Aorta (tissue), 5 donors: ENCODE measurements at regions not wholly inside any gene's neighbourhood (a gene's known extent, or its start where the extent isn't known, plus 50 kb on each side); places are given as distances from the start of the nearest gene placed in this dataset.

Source experiments
- ATAC-seq: fragments of 200-7000 bp; cut with Tn5 transposase; one replicate; pipeline ENCODE4 v1.9.1; 2022; ENCODE audit warnings: moderate library complexity; ENCODE audit not compliant: low FRiP score
- DNase-seq, 2 donors: peaks; one replicate each; pipeline ENCODE4 v3.0.0-alpha.2; 2020
- H3K27ac ChIP-seq, 2 donors: one replicate each; pipeline ENCODE4 v1.5.1; 2013; ENCODE audit warnings: low read length in 2 of 2, mild to moderate bottlenecking in 2 of 2, moderate library complexity in 2 of 2, control low read depth in 1 of 2, inconsistent platforms in 1 of 2, low read depth in 1 of 2
- H3K27me3 ChIP-seq, 2 donors: one replicate each; pipeline ENCODE4 v1.6.1; 2013; ENCODE audit warnings: control low read depth in 1 of 2, low read length in 1 of 2, mild to moderate bottlenecking in 1 of 2, moderate library complexity in 1 of 2; ENCODE audit not compliant: insufficient read depth in 2 of 2, control insufficient read depth in 1 of 2
- H3K36me3 ChIP-seq, 2 donors: one replicate each; pipeline ENCODE4 v1.6.1; 2013; ENCODE audit warnings: control low read depth in 1 of 2, low read length in 1 of 2, mild to moderate bottlenecking in 1 of 2; ENCODE audit not compliant: insufficient read depth in 2 of 2, control insufficient read depth in 1 of 2
- H3K4me1 ChIP-seq, 2 donors: one replicate each; pipeline ENCODE4 v1.6.1; 2013; ENCODE audit warnings: low read length in 2 of 2, control low read depth in 1 of 2, mild to moderate bottlenecking in 1 of 2, moderate library complexity in 1 of 2; ENCODE audit not compliant: insufficient read depth in 2 of 2, control insufficient read depth in 1 of 2
- H3K4me3 ChIP-seq, 2 donors: one replicate each; pipeline ENCODE4 v1.5.1; 2013; ENCODE audit warnings: low read length in 2 of 2, control low read depth in 1 of 2, mild to moderate bottlenecking in 1 of 2
- H3K9me3 ChIP-seq: one replicate; pipeline ENCODE4 v1.6.1; 2013; ENCODE audit warnings: mild to moderate bottlenecking, low read length; ENCODE audit not compliant: control insufficient read depth
- WGBS, 2 donors: extraction: QIAGEN DNeasy Blood & Tissue Kit; methylation state at CpG; one replicate each; pipeline ENCODE4 v1.1.7; 2013; 5-methylcytosine and 5-hydroxymethylcytosine counted together
- intact Hi-C, 2 donors: fragments of 100-400 bp; cut with DNase I; formaldehyde crosslinking; loops; one replicate each; pipeline versions ENCODE4 v1.14.2 to v1.15.0; 2022
- donor health status: healthy with polysubstance abuse.
- donor health status: Bipolar disorder and iron deficiency.
- donor health status: DM: no; HTN: no; CAD: no.
- donor health status: DM: no; HTN: no; CAD: no.
- donor health status: DM: yes; HTN: yes; CAD: no.

- ATAC-seq (no peak), DNase-seq (no peak)
- intact Hi-C loops, result loop anchor here in 1 of 2 donors (5.0 to 10.0 kb wide), 2 partner anchors 767 to 840 kb away; partner anchors contain the start of gene CCL20
- Histone ChIP-seq H3K36me3 (no peaks in the 10 kb centered on the region), H3K9me3 (no peaks in the 10 kb centered on the region), H3K4me1 (peaks cover 0 to under 1% of the 10 kb centered on the region in 2 donors), H3K27ac (no peak overlapping the region), H3K27me3 (no peaks in the 10 kb centered on the region), H3K4me3 (no peak overlapping the region)
- WGBS, 2 donors, result 91 to 93% methylated on average over 2 of the region's 2 CpGs
Observed at GRCh38 chr2:228654707-228655106, 473.2 kb upstream of the SPHKAP start.

- ATAC-seq (no peak), DNase-seq (no peak)
- Histone ChIP-seq H3K4me3 (no peak overlapping the region), H3K9me3 (no peaks in the 10 kb centered on the region), H3K27ac (no peak overlapping the region), H3K27me3 (no peaks in the 10 kb centered on the region), H3K4me1 (no peaks in the 10 kb centered on the region), H3K36me3 (no peaks in the 10 kb centered on the region)
- intact Hi-C loops, result loop anchor here in 1 of 2 donors (10.0 kb wide), 1 partner anchor 839 kb away; the partner anchor contains the start of gene CCL20
- WGBS, 2 donors, result 33 to 36% methylated on average over 4 of the region's 4 CpGs
Observed at GRCh38 chr2:228653884-228654283, 472.4 kb upstream of the SPHKAP start.

DNA sequence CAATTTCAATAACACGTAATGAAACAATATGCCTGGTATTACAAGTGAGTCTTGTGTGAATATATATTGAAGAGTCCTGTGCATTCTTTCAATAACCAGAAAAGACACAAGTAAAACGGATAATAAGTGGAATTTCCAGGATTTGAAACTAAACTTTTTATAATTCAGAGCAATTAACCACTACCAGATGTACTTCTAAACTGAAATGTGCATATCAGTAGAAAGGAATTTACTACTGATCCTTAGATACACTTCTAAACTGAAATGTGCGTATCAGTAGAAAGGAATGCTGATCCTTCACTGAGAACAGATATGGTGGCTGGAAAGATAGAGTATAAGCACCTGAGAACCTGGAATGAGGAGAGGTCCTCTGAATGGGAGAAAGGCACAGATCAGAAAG, 470.9 kb upstream of the SPHKAP start:
- Histone ChIP-seq H3K27me3 (no peaks in the 10 kb centered on the region), H3K27ac (no peak overlapping the region), H3K36me3 (no peaks in the 10 kb centered on the region), H3K4me1 (no peaks in the 10 kb centered on the region), H3K9me3 (no peaks in the 10 kb centered on the region), H3K4me3 (no peak overlapping the region)
- intact Hi-C loops, result loop anchor here in 1 of 2 donors (10.0 kb wide), 1 partner anchor 838 kb away; the partner anchor contains the start of gene CCL20
- ATAC-seq, result no peak
- 58 to 70% methylated on average over 3 of the region's 3 CpGs for WGBS, 2 donors
- no peak for DNase-seq

GRCh38 chr2:228649876-228650275, 468.4 kb upstream of the SPHKAP start:
- no peaks in the 10 kb centered on the region for H3K36me3 ChIP-seq
- intact Hi-C loops, result loop anchor here in 1 of 2 donors (10.0 kb wide), 1 partner anchor 835 kb away; the partner anchor contains the start of gene CCL20
- H3K9me3 ChIP-seq, result no peaks in the 10 kb centered on the region
- ATAC-seq, result no peak
- H3K4me3 ChIP-seq, result no peak overlapping the region
- no peaks in the 10 kb centered on the region for H3K27me3 ChIP-seq
- no peak for DNase-seq
- WGBS, 2 donors, result 19 to 38% methylated on average over 2 of the region's 2 CpGs
- no peaks in the 10 kb centered on the region for H3K4me1 ChIP-seq
- H3K27ac ChIP-seq, result no peak overlapping the region

GRCh38 chr2:228649447-228649846, 468.0 kb upstream of the SPHKAP start:
- no peaks in the 10 kb centered on the region for H3K36me3 ChIP-seq
- H3K27me3 ChIP-seq, result no peaks in the 10 kb centered on the region
- DNase-seq (no peak), ATAC-seq (no peak)
- H3K4me1 ChIP-seq, result no peaks in the 10 kb centered on the region
- no peak overlapping the region for H3K4me3 ChIP-seq
- no peaks in the 10 kb centered on the region for H3K9me3 ChIP-seq
- intact Hi-C loops, result no loop called here
- WGBS, 2 donors, result 19 to 23% methylated on average over 2 of the region's 2 CpGs
- no peak overlapping the region for H3K27ac ChIP-seq

DNA sequence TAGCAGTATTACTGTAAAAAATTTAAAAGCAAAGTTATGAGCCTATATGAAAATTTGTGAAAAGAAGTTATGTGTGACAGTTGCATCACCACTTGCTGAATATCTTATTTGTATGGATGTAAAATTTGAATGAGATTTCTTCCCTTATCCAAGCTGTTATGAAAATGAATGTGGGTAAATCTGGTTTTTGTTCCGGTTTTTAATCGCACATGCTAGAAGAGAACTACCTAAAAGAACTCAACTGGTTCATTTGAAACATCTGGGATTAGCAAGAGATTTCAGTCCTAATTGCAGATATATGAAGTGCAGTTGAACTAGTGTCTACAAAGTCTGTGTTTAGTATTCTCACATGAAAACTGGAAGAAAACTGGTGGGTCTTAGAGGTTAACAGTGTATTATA, 467.1 kb upstream of the SPHKAP start:
- intact Hi-C loops, result no loop called here
- H3K9me3 ChIP-seq, result no peaks in the 10 kb centered on the region
- H3K4me3 ChIP-seq, result no peak overlapping the region
- H3K27ac ChIP-seq, result no peak overlapping the region
- DNase-seq, result no peak
- WGBS, 2 donors, result 89 to 97% methylated on average over 2 of the region's 2 CpGs
- no peak for ATAC-seq
- no peaks in the 10 kb centered on the region for H3K36me3 ChIP-seq
- no peaks in the 10 kb centered on the region for H3K27me3 ChIP-seq
- H3K4me1 ChIP-seq, result no peaks in the 10 kb centered on the region

- H3K27ac ChIP-seq, result no peak overlapping the region
- H3K4me1 ChIP-seq, result no peaks in the 10 kb centered on the region
- no peaks in the 10 kb centered on the region for H3K27me3 ChIP-seq
- ATAC-seq (no peak), DNase-seq (no peak)
- 87 to 88% methylated on average over 1 of the region's 1 CpG for WGBS, 2 donors
- intact Hi-C loops, result no loop called here
- no peaks in the 10 kb centered on the region for H3K9me3 ChIP-seq
- H3K36me3 ChIP-seq, result no peaks in the 10 kb centered on the region
- no peak overlapping the region for H3K4me3 ChIP-seq
Observed at GRCh38 chr2:228646061-228646460, 464.6 kb upstream of the SPHKAP start.

DNA sequence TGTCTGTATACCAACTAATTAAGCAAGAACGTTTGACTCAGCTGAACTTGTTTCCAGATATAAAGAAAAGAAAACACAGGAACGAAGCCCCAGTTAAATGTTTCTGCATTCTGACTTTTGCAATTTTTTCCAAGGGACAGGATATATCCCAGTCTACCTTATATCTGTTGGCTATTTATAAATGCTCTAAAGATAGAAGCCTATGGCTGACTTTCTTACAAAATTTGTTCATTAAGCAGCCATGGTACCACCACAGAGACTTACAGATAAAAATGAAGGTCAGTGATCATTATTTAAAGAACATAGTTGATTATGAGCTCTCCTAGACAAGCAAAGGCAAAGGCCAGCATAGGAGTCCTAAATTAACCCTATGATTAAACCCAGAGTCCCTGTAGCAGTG, 462.7 kb upstream of the SPHKAP start:
- no peak overlapping the region for H3K27ac ChIP-seq
- 14 to 17% methylated on average over 2 of the region's 2 CpGs for WGBS, 2 donors

GRCh38 chr2:228642861-228643260, 461.4 kb upstream of the SPHKAP start:
- ATAC-seq, result no peak
- Histone ChIP-seq H3K9me3 (no peaks in the 10 kb centered on the region), H3K4me1 (no peaks in the 10 kb centered on the region), H3K27ac (no peak overlapping the region), H3K36me3 (no peaks in the 10 kb centered on the region), H3K27me3 (no peaks in the 10 kb centered on the region), H3K4me3 (no peak overlapping the region)
- DNase-seq, result no peak
- WGBS, 2 donors, result 81 to 87% methylated on average over 2 of the region's 2 CpGs
- intact Hi-C loops, result no loop called here

More for the DNA sequence above, 462.7 kb upstream of the SPHKAP start:
- intact Hi-C loops, result no loop called here
- Histone ChIP-seq H3K27me3 (no peaks in the 10 kb centered on the region), H3K36me3 (no peaks in the 10 kb centered on the region), H3K4me3 (no peak overlapping the region), H3K4me1 (no peaks in the 10 kb centered on the region), H3K9me3 (no peaks in the 10 kb centered on the region)
- DNase-seq (no peak), ATAC-seq (no peak)
